HepG2 (cell line): ENCODE measurements at regions not wholly inside any gene's neighbourhood (a gene's known extent, or its start where the extent isn't known, plus 50 kb on each side); places are given as distances from the start of the nearest gene placed in this dataset.

Experiments used
- AKNA ChIP-seq: sonication (generic); formaldehyde crosslinking; IDR thresholded peaks from 2 replicates; pipeline ENCODE4 v1.4.0; 2020; ENCODE audit warnings: missing genetic modification reagents, borderline replicate concordance
- CREB1 ChIP-seq, 2 experiments: fragments of 450-650 bp in 1 of 2; IDR thresholded peaks; 2 replicates each; pipeline ENCODE4 v1.6.1; 2016 to 2017; ENCODE audit warnings: control low read depth in 1 of 2, mild to moderate bottlenecking in 1 of 2, missing compliant biosample characterization in 1 of 2, missing genetic modification characterization in 1 of 2
- FLYWCH1 ChIP-seq: sonication (generic); formaldehyde crosslinking; IDR thresholded peaks from 2 replicates; pipeline ENCODE4 v1.8.1; 2023; ENCODE audit warnings: mild to moderate bottlenecking, missing genetic modification reagents
- FOXO1 ChIP-seq: sonication (generic); formaldehyde crosslinking; IDR thresholded peaks from 2 replicates; pipeline ENCODE4 v1.4.0; 2020; ENCODE audit warnings: missing genetic modification reagents
- FOXP4 ChIP-seq: sonication (generic); formaldehyde crosslinking; IDR thresholded peaks from 2 replicates; pipeline ENCODE4 v1.4.0; 2020; ENCODE audit warnings: missing genetic modification reagents
- HMG20B ChIP-seq: conservative IDR thresholded peaks from 2 replicates; pipeline ENCODE4 v1.6.1; 2016; ENCODE audit warnings: missing genetic modification reagents, missing compliant biosample characterization
- MED1 ChIP-seq: sonication (generic); formaldehyde crosslinking; IDR thresholded peaks from 2 replicates; pipeline ENCODE4 v1.4.0; 2020; ENCODE audit warnings: missing genetic modification reagents
- MXD4 ChIP-seq: IDR thresholded peaks from 2 replicates; pipeline ENCODE4 v1.6.1; 2016; ENCODE audit warnings: mild to moderate bottlenecking, missing biosample characterization, missing genetic modification reagents
- NCOR1 ChIP-seq: fragments of 200-600 bp; sonication (generic); IDR thresholded peaks from 2 replicates; pipeline ENCODE4 v1.7.0; 2017; ENCODE audit warnings: antibody characterized with exemption, low read length, borderline replicate concordance
- NR2F1 ChIP-seq, 2 experiments: fragments of 450-650 bp in 1 of 2; formaldehyde crosslinking in 1 of 2; IDR thresholded peaks; 2 replicates each; pipeline versions ENCODE4 v1.5.0 to v1.6.1; 2016 to 2020; ENCODE audit warnings: mild to moderate bottlenecking in 1 of 2, missing compliant biosample characterization in 1 of 2, missing genetic modification reagents in 1 of 2, moderate library complexity in 1 of 2
- SNAPC5 ChIP-seq: sonication (generic); formaldehyde crosslinking; IDR thresholded peaks from 2 replicates; pipeline ENCODE4 v1.8.1; 2023; ENCODE audit warnings: mild to moderate bottlenecking, missing genetic modification reagents, borderline replicate concordance
- STAT5B ChIP-seq: sonication (generic); formaldehyde crosslinking; IDR thresholded peaks from 2 replicates; pipeline ENCODE4 v1.4.0; 2020; ENCODE audit warnings: missing genetic modification reagents
- ZBTB26 ChIP-seq: IDR thresholded peaks from 2 replicates; pipeline ENCODE4 v1.6.1; 2016; ENCODE audit warnings: missing compliant biosample characterization, missing genetic modification reagents, borderline replicate concordance
- ZMYM4 ChIP-seq: sonication (generic); formaldehyde crosslinking; IDR thresholded peaks from 2 replicates; pipeline ENCODE4 v1.8.1; 2023; ENCODE audit warnings: mild to moderate bottlenecking, missing genetic modification reagents
- ZNF101 ChIP-seq: sonication (generic); formaldehyde crosslinking; IDR thresholded peaks from 2 replicates; pipeline ENCODE4 v1.4.0; 2020; ENCODE audit warnings: mild to moderate bottlenecking, low read depth, missing genetic modification reagents, borderline replicate concordance
- ZNF251 ChIP-seq: sonication (generic); formaldehyde crosslinking; IDR thresholded peaks from 2 replicates; pipeline ENCODE4 v1.9.0; 2021; ENCODE audit warnings: mild to moderate bottlenecking, missing genetic modification reagents
- ZNF629 ChIP-seq: sonication (generic); formaldehyde crosslinking; conservative IDR thresholded peaks from 2 replicates; pipeline ENCODE4 v1.5.0; 2020; ENCODE audit warnings: missing genetic modification reagents
- ZNF713 ChIP-seq: sonication (generic); formaldehyde crosslinking; IDR thresholded peaks from 2 replicates; pipeline ENCODE4 v1.4.0; 2020; ENCODE audit warnings: mild to moderate bottlenecking, missing genetic modification reagents
- ZSCAN30 ChIP-seq: sonication (generic); formaldehyde crosslinking; IDR thresholded peaks from 2 replicates; pipeline ENCODE4 v1.5.0; 2020; ENCODE audit warnings: mild to moderate bottlenecking, missing genetic modification reagents
- TF ChIP-seq, protein P1 (sequence below): sonication (generic); formaldehyde crosslinking; IDR thresholded peaks from 2 replicates; pipeline ENCODE4 v1.5.0; 2020; ENCODE audit warnings: missing genetic modification reagents
- TF ChIP-seq, protein P2 (sequence below): sonication (generic); formaldehyde crosslinking; IDR thresholded peaks from 2 replicates; pipeline ENCODE4 v1.4.0; 2020; ENCODE audit warnings: missing genetic modification reagents

DNA sequence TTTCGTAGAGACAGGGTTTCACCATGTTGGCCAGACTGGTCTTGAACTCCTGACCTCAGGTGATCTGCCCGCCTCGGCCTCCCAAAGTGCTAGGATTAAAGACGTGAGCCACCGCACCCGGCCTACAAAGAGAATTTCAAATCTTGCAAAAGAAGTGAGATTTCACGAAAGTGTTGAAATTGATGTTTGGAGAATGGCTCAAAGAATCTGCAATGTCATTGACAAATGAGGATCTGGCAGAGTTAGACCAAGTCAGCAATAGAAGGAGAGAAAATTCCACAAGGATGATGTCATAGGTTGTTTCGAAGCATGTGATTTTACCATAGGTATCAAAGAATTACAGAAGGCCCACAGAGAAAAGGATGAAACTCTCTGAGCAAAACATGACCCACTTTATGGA, 71.7 kb downstream of the LYZL2 start (continued):
- TF ChIP-seq AKNA (CRISPR knock-in tag) (no peak), MXD4 (CRISPR knock-in tag) (no peak), FOXO1 (CRISPR knock-in tag) (no peak), ZSCAN30 (CRISPR knock-in tag) (no peak), MED1 (CRISPR knock-in tag) (peak; percentile 56; the same call in 1 of the 2 replicates), FOXP4 (CRISPR knock-in tag) (no peak), ZBTB26 (CRISPR knock-in tag) (no peak), FLYWCH1 (CRISPR knock-in tag) (no peak), HMG20B (CRISPR knock-in tag) (no peak), NR2F1 (CRISPR knock-in tag; IDR thresholded peaks at IDR 0.05) (peak in 1 of 2 experiments; percentile 52; a peak in 1 of 4 replicates), ZNF713 (CRISPR knock-in tag) (no peak), ZNF629 (CRISPR knock-in tag) (no peak), ZNF251 (CRISPR knock-in tag) (no peak), CREB1 (IDR thresholded peaks at IDR 0.05) (peak; percentile 80), CREB1 (CRISPR knock-in tag; IDR thresholded peaks at IDR 0.05) (no peak), SNAPC5 (CRISPR knock-in tag) (no peak), STAT5B (CRISPR knock-in tag) (no peak), NCOR1 (no peak), ZMYM4 (CRISPR knock-in tag) (no peak), ZNF101 (CRISPR knock-in tag) (no peak)
- TF ChIP-seq, protein P1, sequence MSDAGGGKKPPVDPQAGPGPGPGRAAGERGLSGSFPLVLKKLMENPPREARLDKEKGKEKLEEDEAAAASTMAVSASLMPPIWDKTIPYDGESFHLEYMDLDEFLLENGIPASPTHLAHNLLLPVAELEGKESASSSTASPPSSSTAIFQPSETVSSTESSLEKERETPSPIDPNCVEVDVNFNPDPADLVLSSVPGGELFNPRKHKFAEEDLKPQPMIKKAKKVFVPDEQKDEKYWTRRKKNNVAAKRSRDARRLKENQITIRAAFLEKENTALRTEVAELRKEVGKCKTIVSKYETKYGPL, result no peak
- TF ChIP-seq, protein P2, sequence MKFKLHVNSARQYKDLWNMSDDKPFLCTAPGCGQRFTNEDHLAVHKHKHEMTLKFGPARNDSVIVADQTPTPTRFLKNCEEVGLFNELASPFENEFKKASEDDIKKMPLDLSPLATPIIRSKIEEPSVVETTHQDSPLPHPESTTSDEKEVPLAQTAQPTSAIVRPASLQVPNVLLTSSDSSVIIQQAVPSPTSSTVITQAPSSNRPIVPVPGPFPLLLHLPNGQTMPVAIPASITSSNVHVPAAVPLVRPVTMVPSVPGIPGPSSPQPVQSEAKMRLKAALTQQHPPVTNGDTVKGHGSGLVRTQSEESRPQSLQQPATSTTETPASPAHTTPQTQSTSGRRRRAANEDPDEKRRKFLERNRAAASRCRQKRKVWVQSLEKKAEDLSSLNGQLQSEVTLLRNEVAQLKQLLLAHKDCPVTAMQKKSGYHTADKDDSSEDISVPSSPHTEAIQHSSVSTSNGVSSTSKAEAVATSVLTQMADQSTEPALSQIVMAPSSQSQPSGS (CRISPR knock-in tag), result peak; percentile 91
